Mucosa of descending colon (tissue), 3 donors: ENCODE measurements at regions not wholly inside any gene's neighbourhood (a gene's known extent, or its start where the extent isn't known, plus 50 kb on each side); places are given as distances from the start of the nearest gene placed in this dataset.

Source experiments
- ATAC-seq: fragments of 200-7000 bp; cut with Tn5 transposase; one replicate; pipeline ENCODE4 v1.9.1; 2020; ENCODE audit warnings: mild to moderate bottlenecking, moderate library complexity
- DNase-seq, 3 donors: peaks; one replicate each; pipeline ENCODE4 v3.0.0-alpha.2; 2020
- H3K36me3 ChIP-seq: fragments of 200-600 bp; one replicate; pipeline ENCODE4 v1.8.0; 2021; ENCODE audit warnings: low read depth, mild to moderate bottlenecking
- H3K4me1 ChIP-seq: fragments of 200-600 bp; one replicate; pipeline ENCODE4 v1.8.0; 2021; ENCODE audit warnings: low read depth, mild to moderate bottlenecking
- H3K4me3 ChIP-seq: fragments of 200-600 bp; one replicate; pipeline ENCODE4 v1.8.0; 2021; ENCODE audit warnings: mild to moderate bottlenecking
- H3K9me3 ChIP-seq: fragments of 200-600 bp; one replicate; pipeline ENCODE4 v1.8.0; 2021; ENCODE audit warnings: mild to moderate bottlenecking
- CTCF ChIP-seq: fragments of 200-600 bp; IDR thresholded peaks from one replicate; pipeline ENCODE4 v1.8.0; 2022; ENCODE audit warnings: antibody characterized with exemption, mild to moderate bottlenecking
- intact Hi-C, 2 donors: fragments of 100-400 bp; cut with DNase I in 1 of 2; cut with micrococcal nuclease in 1 of 2; formaldehyde crosslinking; loops; one replicate each; pipeline versions ENCODE4 v1.11.0 to v1.11.1; 2022; cut with DNase I, micrococcal nuclease
- donor health status: DM: no; HTN: no; CAD: no; lungs with moderate emphysema.
- donor health status: DM: no; HTN: no; CAD: no.
- donor health status: DM: no; HTN: yes; CAD: no.

GRCh38 chr2:120495586-120495985, 149.7 kb downstream of the INHBB start:
- DNase-seq = no peak
- ATAC-seq = no peak
- Histone ChIP-seq H3K36me3 (no peaks in the 10 kb centered on the region), H3K9me3 (no peaks in the 10 kb centered on the region), H3K4me3 (no peak overlapping the region), H3K4me1 (no peaks in the 10 kb centered on the region)
- intact Hi-C loops = no loop called here
- TF ChIP-seq CTCF = no peak

GRCh38 chr2:120496235-120496634, 150.3 kb downstream of the INHBB start:
- DNase-seq (no peak), ATAC-seq (no peak)
- Histone ChIP-seq H3K4me1 (no peaks in the 10 kb centered on the region), H3K4me3 (no peak overlapping the region), H3K9me3 (no peaks in the 10 kb centered on the region), H3K36me3 (no peaks in the 10 kb centered on the region)
- intact Hi-C loops = no loop called here
- TF ChIP-seq CTCF = no peak

GRCh38 chr2:120496759-120497158, 150.8 kb downstream of the INHBB start:
- H3K4me1 ChIP-seq = no peaks in the 10 kb centered on the region
- intact Hi-C loops = no loop called here

GRCh38 chr2:120497261-120497977, 151.5 kb downstream of the INHBB start:
- Histone ChIP-seq H3K9me3 (no peaks in the 10 kb centered on the region), H3K4me1 (no peaks in the 10 kb centered on the region), H3K4me3 (no peak overlapping the region), H3K36me3 (no peaks in the 10 kb centered on the region)
- no peak for ATAC-seq
- TF ChIP-seq CTCF = no peak
- intact Hi-C loops = no loop called here
- DNase-seq = no peak

More at GRCh38 chr2:120496759-120497158, 150.8 kb downstream of the INHBB start:
- no peaks in the 10 kb centered on the region for H3K9me3 ChIP-seq
- DNase-seq (no peak), ATAC-seq (no peak)
- no peak overlapping the region for H3K4me3 ChIP-seq
- no peak for TF ChIP-seq CTCF
- no peaks in the 10 kb centered on the region for H3K36me3 ChIP-seq

- no peak for DNase-seq
- Histone ChIP-seq H3K9me3 (no peaks in the 10 kb centered on the region), H3K36me3 (no peaks in the 10 kb centered on the region), H3K4me3 (no peak overlapping the region), H3K4me1 (no peaks in the 10 kb centered on the region)
- no peak for TF ChIP-seq CTCF
- no peak for ATAC-seq
- intact Hi-C loops = no loop called here
These were observed 152.2 kb downstream of the INHBB start for GRCh38 chr2:120498121-120498520.
